ENCODE measurements at regions not wholly inside any gene's neighbourhood (a gene's known extent, or its start where the extent isn't known, plus 50 kb on each side); places are given as distances from the start of the nearest gene placed in this dataset.

DNA sequence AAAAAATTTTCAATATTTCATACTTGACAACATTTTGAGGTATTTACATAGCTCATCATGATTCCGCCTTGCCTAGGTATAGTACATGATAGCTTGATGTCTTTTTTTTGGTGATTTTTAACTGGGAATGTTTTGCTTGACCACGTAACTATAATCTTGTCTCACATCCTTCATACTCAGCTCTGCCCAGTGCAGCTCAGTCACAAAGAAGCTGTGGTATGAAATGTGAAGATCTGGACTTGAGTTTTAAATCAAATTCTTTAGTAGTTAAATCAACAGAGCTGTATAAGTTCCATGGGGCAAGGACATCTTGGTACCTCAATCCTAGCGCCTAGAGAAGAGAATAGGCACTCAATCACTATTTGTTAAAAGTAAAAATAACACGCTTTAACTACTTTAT is 276.3 kb upstream of the DKK2 start:
- no peak for DNase-seq

GRCh38 chr4:107304699-107305286 is 268.7 kb upstream of the DKK2 start:
- DNase-seq: no peak

DNA sequence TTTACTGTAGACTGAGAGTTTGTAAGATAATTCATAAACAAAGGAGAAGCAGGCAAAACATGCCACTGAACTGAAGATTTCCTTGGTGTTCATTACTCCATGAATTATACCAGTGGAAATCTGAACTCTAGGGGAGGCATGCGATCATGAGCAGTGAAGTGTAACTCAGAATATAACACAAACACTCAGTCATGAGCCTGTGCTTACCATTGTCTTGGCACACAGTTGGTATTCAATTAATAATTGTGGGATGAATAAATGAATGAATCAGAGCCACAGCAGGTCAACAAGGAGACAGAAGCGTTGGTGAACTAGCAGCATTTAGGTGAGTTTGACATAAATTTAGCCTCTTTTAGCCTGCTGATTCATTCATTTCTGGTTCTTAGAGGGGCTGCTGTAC is 263.5 kb upstream of the DKK2 start:
- no peak for DNase-seq

DNA sequence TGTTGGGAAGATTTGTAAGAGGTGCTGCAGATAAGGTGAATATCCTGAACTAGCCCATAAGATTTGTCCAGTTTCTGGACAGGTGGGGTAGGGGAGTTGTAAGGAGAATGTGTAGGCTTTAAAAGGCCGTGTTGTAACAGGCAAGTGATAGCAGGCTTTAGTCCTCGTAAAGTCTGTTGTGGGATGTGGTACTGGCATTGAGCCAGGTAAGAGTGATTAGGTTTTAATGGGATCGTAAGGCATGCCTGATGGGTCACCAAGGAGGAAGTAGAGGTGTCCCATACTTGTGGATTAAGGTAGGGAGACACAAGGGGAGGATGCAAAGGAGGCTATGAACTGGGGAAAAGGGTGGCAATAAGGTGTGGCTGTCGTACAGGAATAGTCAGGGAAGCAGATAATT is 256.9 kb upstream of the DKK2 start:
- DNase-seq: no peak

GRCh38 chr4:107283587-107284559 is 247.8 kb upstream of the DKK2 start:
- DNase-seq: no peak

DNA sequence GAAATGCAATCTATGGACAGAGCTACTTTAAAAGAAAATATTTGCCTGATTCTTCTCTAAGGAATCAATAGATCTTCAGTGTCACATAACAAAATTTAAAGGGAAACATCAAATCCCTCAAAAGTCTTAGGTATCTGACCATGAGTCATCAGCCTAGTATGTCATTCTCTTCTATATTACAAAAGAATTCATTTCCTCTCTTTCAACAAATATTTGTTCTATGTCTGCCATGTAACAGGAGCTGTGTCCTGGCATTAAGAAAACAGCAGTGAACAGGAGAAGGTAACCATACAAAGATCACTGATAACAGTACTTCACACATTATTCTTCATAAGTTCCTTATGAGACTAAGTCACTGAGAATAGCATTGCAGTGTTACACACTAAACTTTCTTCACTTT is 243.6 kb upstream of the DKK2 start:
- no peak for DNase-seq

DNA sequence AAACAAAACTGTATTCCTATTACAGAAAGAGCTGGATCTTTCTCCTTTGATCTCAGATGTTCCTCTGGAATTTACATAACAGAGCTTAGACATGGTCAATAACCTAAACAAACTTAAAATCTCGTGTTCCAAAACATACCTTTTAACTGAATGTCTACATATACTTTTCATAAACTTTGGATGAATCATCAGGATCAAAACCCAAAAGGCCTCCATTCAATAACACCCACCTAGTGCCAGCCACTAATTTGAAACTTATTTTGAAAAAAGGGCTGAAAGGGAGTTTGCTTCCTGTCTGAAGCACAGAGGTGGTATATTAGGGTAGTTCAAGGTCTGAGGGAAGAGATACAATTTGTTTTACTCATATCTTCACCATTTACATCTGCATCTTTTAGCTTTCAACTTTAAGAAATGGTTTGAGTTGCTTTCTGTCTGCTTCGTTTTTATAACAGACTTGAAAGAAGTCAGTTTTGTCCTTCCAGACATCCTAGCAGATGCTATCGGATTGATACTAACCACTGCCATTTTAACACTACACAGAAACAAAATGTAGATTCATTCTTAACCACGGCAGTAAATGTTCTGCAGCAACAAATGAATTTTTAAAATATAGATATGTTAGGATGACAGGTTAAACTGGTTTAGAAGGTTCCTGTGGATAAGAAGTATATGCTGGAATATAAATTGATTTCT is 242.8 kb upstream of the DKK2 start:
- DNase-seq: no peak

DNA sequence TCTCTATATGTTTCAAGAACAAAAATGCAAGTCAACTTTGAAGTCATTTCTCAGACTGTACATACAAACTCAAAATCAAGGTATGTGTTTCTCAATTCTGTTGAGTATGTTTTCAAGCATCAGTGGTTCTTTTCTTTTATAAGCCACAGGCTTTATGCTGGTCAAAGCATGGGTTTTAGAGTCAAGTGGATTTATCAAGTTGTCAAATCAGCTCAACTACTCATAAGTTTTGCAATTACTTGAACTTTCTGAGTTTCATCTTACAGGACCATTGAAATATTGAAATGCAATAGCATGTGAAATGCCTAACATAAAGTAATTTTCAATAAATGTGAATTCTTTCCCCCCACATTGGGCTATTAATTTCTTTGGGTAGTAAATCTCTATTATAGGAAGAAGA is 239.9 kb upstream of the DKK2 start:
- no peak for DNase-seq

GRCh38 chr4:107275225-107275624 is 239.1 kb upstream of the DKK2 start:
- no peak for DNase-seq

- no peak for DNase-seq
These were observed 234.5 kb upstream of the DKK2 start for GRCh38 chr4:107270614-107271013.

DNA sequence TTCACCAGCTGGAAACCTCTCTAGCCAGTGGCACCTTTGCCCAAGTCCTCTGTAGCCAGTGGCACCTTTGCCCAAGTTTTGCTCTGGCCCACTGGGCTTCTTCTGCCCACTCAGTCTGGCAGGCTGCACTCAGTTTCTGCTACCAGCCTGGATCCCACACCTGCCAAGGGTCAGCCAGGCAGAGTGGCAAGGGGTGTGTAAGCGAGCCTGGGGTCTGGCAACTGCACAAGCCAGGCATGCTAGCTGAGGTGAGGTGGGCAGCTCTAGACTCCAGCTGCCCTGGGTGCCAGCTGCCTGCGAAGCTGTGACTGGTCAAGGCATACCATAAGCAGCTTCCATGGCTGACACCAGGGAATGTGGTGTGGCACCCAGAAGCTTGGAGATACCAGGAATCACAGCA is 233.1 kb upstream of the DKK2 start:
- no peak for DNase-seq

DNA sequence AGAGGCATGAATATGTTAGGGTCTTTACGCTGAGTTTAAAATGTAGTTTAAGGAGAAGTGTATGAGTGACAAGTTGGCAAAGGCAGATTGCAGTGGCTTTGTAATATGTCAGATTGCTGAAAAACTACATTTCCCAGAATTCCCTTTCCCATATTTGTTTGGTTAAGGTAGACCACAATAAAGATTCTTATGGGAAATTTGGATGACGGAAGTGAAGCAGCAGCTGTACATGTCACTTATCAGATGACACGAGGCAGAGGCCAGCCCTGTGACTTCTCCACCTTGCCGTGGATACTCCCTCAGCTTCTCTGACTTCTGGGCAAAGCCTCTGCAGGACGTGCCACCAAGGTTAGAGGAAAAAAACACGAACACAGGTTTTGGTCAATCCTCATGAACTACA is 229.7 kb upstream of the DKK2 start:
- DNase-seq: no peak

- DNase-seq: no peak
These were observed 225.2 kb upstream of the DKK2 start for GRCh38 chr4:107261241-107261874.

- DNase-seq: no peak
These were observed 222.2 kb upstream of the DKK2 start for GRCh38 chr4:107258359-107258758.

- DNase-seq: no peak
These were observed 219.5 kb upstream of the DKK2 start for GRCh38 chr4:107255596-107255995.

DNA sequence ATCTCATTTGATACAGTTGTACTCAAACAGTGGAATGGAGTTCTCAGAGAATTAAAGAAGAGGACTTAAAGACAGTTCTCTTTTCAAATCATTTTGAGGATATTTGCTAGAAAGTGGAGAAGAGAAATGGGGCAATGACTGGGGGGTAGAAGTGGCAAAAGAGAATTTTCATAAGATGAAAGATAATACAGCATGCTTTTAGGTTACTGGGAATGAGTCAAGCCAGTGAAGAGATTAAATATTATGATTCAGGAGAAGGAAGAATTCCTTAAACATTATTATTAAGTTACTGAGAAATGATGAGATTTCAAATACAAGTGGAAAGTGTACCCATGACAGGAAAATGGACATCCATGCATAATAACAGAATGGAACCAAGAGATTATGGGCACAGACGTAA is 219.0 kb upstream of the DKK2 start:
- no peak for DNase-seq

DNA sequence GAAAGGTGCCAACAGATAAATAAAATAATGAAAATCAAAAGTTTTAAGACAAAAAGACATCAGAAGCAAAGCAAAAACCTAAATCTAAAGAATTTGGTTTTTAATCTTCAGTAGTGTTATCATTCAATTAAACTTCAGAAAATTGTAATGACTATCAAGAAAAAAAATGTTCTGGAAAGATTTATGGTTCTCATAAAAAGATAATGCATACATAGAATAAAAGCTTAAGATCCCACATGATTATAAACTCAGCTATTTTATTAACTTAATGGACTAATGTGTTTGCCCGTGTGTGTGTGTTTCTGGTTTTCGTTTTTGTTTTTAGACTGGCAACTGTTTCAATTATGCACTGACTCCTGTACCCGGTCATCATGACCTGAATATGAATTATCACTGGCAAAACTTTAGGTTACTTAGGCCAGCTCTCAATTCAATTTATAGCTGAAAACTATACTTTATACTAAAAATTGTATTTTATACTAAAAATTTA is 217.5 kb upstream of the DKK2 start:
- no peak for DNase-seq

- no peak for DNase-seq
These were observed 217.0 kb upstream of the DKK2 start for GRCh38 chr4:107253090-107253489.

- no peak for DNase-seq
These were observed 216.5 kb upstream of the DKK2 start for GRCh38 chr4:107252571-107252970.

DNA sequence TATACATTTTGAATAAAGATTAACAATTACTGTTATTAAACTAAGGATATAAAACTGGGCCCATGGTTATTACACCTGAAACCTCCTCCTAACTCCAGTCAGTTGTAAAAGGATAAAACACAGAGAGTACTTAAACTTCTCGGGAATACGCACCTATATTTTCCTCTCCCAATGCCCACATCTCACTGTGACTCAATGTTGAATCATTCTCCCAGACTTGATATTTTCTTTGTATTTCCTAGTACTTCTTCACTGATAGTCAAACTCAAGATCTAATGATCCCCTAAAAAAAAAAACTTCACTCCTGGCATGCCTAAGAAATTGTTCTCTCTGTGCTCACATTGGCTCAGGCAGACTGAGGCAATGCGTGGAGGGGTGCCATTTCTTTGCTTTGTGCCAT is 212.5 kb upstream of the DKK2 start:
- no peak for DNase-seq

GRCh38 chr4:107247738-107248137 is 211.6 kb upstream of the DKK2 start:
- no peak for DNase-seq

DNA sequence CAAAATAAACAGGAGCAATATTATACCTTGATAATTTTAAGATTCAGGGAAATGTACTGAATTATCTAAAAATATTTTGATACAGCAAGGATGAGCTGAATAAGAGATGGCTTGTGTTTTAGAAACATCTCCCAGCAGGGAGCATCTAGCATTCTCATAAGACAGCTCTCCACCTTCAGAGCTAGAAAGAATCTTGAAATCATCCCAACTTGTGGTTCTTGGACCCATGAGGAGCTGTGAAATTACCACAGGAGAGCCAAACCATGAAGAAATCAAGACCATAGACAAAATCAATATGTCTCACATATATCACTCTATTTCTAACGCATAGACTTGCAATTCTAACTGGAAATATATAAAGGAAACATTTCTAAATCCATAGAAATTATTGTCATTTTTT is 210.6 kb upstream of the DKK2 start:
- no peak for DNase-seq

DNA sequence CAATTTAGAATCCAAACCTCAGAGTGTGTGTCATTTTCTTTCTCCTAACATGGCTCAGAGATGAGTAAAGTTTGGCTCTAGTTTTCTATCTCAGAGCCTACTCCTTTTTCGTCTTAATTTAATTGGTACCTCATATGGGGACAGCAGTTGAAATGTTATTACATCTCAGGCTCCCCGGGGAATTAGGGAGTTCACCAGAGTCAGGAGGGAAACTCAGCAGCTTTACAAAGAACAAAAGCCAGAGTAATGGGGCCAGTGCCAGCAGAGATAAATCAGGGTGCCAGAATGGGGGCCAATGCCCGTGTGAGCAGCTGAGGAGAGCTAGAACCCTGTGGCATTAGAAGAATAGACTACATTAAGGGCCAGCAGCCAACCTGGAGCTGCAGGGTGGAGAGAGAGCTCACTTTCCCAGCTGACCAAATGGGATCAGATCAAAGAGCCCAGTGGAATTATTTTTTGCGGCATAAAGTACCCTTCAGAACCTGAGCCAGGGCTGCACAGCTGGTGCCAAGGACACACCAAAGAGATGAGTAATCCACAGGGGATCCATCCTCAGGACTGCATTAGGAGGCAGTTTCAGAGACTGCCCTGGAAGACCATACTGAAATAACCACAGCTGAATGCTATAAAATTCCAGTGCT is 207.1 kb upstream of the DKK2 start:
- no peak for DNase-seq
